Erythroblast (primary cell): ENCODE measurements at regions not wholly inside any gene's neighbourhood (a gene's known extent, or its start where the extent isn't known, plus 50 kb on each side); places are given as distances from the start of the nearest gene placed in this dataset.

Experiments used
- DNase-seq, 2 experiments: peaks; one replicate each; lab custom pipeline; 2025; lab: John Stamatoyannopoulos, UW
- GATA1 ChIP-seq: IDR thresholded peaks from 2 replicates; pipeline ENCODE4 v1.6.1; 2011; ENCODE audit warnings: low read depth, mild to moderate bottlenecking, control low read depth, low read length, moderate library complexity
- POLR2A ChIP-seq: IDR thresholded peaks from 2 replicates; pipeline ENCODE4 v1.6.1; 2011; ENCODE audit warnings: mild to moderate bottlenecking, low read length

GRCh38 chr11:106426696-106427095, 349.2 kb downstream of the AASDHPPT start:
- TF ChIP-seq POLR2A, result no peak
- no peak for TF ChIP-seq GATA1
- no peak for DNase-seq

DNA sequence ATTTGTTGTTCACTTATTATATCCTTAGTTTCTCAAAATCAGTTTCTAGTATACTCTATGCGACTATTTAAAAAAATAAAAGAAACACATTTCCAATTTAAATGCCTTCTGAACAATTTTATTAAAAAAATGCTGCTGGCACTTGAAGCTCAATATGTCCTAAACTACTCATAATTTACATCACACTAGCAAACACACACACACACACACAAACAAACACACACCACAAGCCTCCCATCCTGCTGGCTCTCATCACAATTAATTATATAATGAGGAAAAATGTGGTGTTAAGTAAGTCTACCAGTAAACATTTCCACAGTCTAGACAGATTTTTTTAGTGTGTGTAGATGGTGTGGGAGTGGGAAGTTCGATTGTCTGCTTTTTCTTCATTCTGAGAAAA, 350.3 kb downstream of the AASDHPPT start:
- TF ChIP-seq POLR2A, result no peak
- TF ChIP-seq GATA1, result no peak
- DNase-seq, result no peak

DNA sequence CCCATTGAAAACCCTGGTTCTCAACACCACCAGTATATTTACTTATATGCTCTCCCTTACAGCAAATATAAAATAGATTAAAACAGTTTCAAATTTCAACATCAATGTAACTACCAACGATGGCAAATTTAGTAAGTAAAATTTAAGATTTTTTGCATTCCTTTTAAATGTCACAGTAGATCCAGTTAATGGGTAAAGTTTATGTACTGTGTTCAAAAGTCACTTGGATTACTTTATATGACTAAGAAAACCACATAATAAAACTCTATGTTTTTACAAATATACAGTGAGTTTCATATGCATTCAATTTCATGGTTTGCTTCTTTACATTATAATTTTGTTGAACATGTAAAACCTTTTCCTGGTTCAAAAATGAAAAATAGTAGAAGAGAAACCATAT, 364.6 kb downstream of the AASDHPPT start:
- no peak for DNase-seq
- TF ChIP-seq GATA1, result no peak
- no peak for TF ChIP-seq POLR2A

DNA sequence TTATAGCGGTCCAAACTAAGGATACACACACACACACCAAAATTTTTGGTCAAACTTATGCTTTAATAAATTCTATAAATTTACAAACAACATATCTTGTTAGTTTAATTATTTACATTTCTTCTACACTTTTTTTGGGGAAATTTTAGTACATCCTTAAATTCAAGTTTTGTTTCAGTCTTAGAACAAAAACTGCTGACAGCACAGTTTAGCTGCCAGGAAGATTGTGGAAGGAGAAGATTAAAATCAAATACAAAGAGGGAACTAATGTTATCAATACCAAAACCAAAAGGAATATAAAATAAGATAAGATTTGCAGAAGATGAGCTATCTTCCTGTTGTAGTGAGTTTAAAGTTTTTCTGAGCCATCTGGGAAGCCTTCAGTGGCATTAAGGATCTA, 368.8 kb downstream of the AASDHPPT start:
- TF ChIP-seq GATA1, result no peak
- DNase-seq, result no peak

- no peak for DNase-seq
- TF ChIP-seq GATA1 (no peak), POLR2A (no peak)
These were observed 369.5 kb downstream of the AASDHPPT start for GRCh38 chr11:106446955-106447354.

DNA sequence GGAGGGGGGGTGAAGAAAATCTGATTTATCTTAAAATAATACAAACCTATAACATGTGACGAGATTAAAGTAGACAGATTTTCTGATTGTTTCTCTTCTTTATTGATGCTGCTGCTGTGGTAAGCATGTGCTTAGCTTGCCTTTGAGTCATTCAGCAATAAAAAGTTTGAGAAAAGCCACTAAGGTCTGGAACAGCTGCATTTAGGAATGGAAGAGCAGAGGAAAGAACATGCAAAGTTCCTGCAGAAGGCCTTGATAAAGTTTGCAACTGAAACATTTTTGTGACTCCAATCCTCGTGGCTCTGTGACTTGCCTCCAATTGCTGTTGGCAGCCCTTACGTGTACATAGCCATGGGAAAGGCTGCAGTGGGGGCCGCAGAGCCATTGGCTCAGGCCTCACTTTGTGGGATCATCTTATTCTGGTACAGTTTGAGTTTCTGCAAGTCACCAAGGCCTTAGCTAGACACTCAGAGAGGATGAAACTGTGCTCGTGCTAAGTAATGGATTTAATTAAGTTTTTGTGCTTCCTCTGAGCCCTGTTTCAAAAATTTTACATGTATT, 370.2 kb downstream of the AASDHPPT start:
- no peak for DNase-seq

GRCh38 chr11:106449763-106450162, 372.3 kb downstream of the AASDHPPT start:
- no peak for DNase-seq
- TF ChIP-seq GATA1 (no peak), POLR2A (no peak)

More for the DNA sequence above, 370.2 kb downstream of the AASDHPPT start:
- TF ChIP-seq POLR2A (no peak), GATA1 (no peak)

DNA sequence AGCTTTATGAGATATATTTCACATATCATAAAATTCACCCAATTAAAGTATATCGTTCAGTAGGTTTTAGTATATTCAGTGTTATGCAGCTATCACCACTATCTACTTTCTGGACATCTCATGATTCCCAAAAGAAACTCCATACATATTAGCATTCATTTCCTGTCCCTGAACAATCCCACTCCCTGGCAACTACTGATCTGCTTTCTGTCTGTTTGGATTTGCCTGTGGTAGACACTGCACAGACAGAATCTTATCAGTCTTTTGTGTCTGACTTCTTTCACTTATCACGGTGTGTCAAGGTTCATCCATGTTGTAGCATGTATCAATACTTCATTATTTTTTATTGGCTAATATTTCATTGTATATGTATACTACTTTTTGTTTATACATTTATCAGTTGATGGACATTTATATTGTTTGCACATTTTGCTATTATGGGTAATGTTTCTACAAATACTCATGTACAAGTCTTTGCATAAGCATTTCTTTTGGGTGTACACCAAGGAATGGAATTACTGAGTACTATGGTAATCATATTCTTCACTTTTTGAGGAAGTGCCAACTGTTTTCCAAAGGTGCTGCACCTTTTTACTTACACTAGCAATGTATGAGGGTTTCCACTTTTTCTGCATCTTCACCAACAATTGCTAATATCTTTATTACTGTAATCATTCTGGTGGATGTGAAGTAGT, 373.9 kb downstream of the AASDHPPT start:
- no peak for DNase-seq
- TF ChIP-seq GATA1 (no peak), POLR2A (no peak)

DNA sequence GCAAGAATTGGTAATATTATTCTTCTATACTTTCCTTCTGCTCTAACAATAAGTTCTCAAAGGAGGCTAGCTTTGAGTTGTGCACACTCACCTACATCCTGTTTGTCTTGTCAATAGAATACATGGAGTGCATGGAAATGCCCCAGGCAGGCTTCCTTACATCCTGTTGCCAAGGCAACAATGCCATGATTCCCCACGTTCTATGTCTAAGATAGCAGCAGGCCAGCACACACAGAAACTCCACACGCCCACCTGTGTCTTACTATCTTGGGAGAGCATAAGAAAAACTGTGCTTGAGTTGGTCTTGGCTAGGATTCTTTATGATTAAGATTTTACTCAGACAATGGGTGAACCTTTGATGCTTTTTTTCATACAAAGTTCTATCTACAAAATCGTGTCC, 379.2 kb downstream of the AASDHPPT start:
- no peak for DNase-seq
- TF ChIP-seq POLR2A (no peak), GATA1 (no peak)

- DNase-seq, result no peak
- TF ChIP-seq POLR2A (no peak), GATA1 (no peak)
These were observed 380.3 kb downstream of the AASDHPPT start for GRCh38 chr11:106457727-106458126.

DNA sequence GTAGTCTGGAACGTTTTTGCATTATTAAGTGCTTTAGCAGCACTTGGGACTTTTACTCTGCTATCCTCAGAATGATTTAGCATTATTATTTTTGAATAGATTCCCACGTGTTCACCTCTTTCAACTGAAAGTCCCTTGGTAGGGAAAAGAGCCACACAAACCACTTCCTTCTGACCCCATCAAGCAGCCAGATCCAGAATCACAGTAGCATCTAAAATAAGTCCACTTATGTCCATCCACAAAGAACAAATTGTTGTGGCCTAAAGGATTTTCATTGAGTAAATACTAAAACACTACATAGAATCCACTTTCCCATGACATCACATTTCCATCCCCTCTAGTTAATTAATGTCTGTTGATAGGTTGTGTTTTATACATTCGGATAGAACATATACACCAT, 381.7 kb downstream of the AASDHPPT start:
- no peak for DNase-seq
- TF ChIP-seq POLR2A (no peak), GATA1 (no peak)

DNA sequence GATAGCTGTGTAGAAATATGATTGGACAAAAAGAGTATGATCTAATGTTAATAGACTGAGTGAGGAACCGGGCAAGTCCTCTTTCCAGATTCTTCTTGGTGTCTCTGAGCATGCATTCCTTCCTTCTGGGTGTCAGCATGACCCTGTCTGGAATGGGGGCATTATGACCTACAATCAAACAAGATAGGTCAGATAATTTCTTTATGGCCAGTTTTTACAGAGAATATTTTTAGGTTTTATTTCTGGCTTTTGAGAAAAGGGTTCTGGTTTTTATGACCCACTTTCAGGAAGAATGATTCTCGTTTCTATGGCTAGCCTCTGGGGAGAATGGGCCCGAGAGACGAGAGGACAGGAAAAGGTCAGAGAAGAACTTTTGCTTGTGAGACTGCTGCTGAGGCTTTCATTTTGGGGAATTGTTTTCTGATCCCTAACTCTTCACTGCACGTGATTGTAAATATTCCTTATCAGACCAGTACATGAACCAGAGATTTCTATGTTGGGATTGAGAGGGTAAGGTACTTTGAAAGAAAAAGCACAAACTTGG, 383.8 kb downstream of the AASDHPPT start:
- TF ChIP-seq POLR2A (no peak), GATA1 (no peak)
- no peak for DNase-seq

DNA sequence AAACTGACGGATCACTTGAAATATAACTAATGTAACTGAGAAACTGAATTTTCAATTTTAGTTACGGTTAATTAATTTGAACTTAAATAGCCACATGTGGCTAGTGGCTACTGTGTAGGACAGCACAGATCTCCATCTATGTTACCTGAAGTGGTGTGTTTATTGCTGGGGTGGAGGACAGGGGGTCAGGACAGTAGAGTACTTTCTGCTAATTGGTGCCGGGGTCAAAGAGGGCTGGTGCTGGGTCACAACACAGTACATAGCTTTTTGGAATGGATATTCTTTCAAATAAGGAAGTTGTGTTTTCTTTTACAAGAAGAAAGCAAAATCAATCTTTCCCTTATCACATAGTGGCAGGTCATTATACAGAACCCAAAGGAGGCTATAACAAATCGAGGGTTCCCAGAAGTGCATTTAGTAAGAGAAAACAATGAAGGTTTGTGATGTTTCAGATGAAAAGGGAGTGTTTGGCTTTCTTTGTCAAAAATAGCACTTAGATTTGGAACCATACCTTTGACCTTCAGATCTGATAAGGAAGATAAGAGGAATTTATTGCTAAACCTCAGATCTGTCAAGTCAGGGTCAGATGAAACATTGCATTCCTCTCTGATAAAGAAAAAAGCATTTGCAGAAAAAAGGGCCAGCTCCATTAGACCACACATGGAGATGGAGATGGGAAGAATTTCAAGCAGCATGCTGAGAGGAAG, 384.5 kb downstream of the AASDHPPT start:
- no peak for DNase-seq
- TF ChIP-seq POLR2A (no peak), GATA1 (no peak)

GRCh38 chr11:106463154-106463553, 385.7 kb downstream of the AASDHPPT start:
- TF ChIP-seq GATA1 (no peak), POLR2A (no peak)

GRCh38 chr11:106463796-106464201, 386.3 kb downstream of the AASDHPPT start:
- DNase-seq, result no peak
- TF ChIP-seq POLR2A, result no peak
- TF ChIP-seq GATA1, result no peak

More at GRCh38 chr11:106463154-106463553, 385.7 kb downstream of the AASDHPPT start:
- no peak for DNase-seq
